GM19043 (cell line): ENCODE measurements at regions not wholly inside any gene's neighbourhood (a gene's known extent, or its start where the extent isn't known, plus 50 kb on each side); places are given as distances from the start of the nearest gene placed in this dataset.
"Not testable (repeated sequence)": the region's sequence is repeated elsewhere in the genome, so short reads cannot be mapped to it uniquely, and the experiment has no call there.

Experiments used
- ATAC-seq: cut with Tn5 transposase; IDR thresholded peaks from one replicate; pipeline ENCODE4 v1.9.1; 2021; ENCODE audit warnings: low read depth; ENCODE audit not compliant: unreplicated experiment

DNA sequence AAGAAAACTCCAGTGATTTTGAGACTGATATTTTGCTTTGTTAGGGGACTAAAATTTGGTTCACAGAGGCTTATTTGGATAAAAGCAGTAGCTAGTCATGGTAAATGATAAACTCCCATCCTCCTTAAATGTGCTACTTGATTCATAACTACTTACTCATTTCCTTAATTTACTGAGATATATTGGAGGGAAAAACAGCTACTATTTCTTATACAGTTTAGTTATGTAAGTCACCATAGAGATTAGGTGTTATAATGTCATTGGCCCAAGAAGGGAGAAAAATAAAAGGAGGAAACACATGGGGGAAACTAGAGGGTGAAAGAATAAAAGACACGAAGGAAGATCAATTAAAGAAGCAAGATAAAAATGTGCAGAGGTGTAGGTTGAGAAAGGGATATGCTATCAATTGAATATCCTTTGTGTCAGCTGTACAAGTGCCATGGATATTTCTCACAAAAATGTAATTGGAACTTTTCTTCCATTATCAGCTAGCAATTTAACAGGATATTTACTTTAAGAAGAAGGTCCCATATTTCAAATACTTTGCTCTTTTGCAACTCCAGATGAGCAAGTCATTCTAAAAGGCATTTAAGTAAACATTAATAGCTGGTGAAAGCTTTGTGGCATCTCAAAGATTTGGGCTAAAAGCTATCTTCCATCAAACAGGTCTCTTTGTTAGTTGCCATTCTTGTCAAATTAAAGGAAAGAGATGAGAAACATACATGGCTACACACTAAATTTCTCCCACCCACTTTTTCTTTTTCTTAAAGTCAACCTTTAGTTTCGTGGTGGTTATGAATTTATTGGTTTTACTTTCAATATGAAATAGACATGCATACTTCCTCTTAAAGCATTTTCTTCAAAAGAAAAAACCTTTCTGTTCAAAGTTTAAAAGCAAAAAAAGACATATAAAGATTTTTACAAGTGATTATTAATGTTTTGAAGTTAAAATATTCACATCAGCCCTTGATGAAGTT, 439.5 kb downstream of the CCER1 start:
- ATAC-seq = peak; percentile 95

DNA sequence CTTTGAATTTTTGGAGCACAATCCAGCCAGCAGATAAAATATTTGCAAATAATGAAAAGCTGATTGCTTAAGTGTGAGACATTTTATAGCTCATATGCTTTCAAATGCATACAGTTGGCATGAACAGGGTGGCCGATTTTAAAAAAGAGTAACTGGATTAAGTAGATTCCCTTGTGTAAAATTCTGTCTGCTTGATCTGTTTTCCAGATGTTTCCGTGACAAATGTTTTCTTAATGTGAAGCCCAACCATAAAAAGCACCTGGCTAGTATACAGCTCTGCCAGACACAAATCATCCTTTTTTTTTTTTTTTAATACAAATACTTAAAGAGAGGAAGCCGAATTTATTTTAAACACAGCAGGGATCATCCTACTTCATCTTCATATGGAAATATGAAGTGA, 440.7 kb downstream of the CCER1 start:
- no peak for ATAC-seq

DNA sequence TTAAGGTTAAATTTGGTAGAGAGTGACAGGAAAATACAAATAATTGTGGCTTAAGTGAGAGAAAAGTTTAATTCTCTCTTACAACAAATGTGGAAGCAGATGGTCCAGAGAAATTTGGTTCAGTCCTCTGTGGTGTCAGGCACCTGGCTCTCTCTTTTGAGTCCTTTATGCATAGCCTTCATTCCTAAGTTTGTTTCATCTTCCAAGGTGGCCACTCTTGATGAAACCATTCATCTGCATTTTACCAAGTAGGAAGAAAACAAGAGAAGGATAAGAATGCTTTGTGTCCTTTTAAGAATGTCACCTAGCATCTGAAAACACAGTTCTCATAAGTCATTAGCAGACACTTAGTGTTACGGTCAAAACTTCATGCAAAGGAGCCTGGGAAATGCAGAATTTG, 442.5 kb downstream of the CCER1 start:
- no peak for ATAC-seq

DNA sequence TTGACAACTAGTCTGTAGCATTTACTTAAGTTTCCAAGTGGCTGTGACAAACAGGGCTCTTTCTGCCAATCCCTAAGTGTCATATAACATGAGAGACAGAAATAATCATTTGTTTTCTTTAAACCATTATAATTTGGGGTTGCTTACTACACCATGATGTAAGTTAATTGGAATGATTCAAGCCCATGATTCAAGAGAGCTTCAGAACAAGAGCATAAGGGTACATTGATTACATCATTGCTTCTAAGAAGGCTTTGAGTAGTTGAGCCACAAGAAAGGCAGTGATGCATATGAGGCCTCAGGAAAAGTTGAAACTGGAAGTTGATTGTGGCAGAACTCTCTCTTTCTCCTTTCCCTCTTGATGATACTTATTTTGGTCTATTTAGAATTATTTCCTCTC, 444.0 kb downstream of the CCER1 start:
- ATAC-seq = no peak

DNA sequence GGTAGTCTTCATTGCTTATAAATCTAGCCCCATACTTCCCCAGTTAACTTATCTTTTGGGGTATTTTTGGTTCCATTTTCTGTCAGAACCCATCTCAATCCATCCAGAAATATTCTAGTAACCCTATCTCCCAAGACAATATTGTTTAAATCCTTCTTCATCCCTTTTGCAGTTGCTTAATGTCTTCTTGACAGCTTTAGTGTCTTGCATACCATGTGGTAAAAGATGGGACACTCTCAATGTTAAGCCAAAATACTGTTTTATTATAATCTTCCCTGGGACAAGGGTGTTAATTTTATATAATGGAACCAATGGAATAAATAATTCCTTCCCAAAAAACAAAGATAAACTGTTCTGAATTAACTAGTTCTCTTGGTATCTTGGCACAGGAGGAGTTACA, 450.2 kb downstream of the CCER1 start:
- ATAC-seq = no peak

DNA sequence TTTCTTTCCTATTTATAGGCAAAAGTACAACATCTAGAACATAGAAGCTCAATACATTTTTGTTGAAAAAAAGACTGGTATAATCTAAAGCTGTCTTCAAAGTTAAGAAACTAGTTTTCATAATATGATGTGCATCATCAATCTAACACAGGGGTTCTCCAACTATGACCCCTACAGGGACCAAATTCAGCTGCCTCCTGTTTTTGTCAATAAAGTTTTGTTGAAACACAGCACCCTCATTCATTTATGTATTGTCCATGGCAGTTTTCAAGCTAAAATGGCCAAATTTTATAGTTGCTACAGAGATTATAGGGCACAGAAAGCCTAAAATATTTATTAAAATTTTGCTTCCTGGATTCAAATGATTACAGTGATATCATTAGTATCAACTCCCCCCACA, 452.9 kb downstream of the CCER1 start:
- no peak for ATAC-seq

DNA sequence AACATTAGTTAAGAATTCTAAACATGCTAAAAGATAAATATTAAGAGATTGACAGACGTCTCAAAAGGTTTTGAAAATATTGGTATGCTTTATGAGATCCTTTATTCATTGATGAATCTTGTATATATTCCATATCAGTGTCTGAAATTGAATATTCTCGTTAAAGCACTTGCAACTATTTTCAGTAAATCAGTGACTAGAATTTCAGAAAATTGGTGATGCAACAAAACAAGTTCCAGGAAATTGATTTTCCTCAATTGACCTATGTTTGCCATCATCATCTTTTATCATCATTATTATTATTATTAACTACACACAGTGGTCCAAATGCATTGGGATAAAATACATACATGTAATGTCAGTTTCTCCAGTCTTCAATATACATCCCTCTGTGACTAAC, 453.6 kb downstream of the CCER1 start:
- ATAC-seq = no peak

DNA sequence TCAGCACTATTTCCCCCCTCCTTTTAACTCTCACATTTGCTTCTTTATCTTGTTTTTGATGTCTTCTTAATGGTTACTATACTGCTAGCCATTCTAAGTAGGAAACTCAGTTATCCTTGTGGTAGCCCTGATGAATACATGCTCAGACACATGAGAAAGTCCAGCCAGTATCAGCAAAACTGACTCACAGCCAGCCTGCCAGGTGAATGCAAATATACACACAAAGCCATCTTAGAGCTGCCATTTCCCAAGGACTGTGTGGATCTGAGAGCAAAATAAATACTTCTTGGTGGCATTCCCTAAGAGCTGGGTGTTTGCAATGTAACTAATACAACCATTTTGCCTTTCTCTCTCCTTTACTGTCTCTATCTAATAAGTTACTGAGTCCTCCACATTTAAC, 455.2 kb downstream of the CCER1 start:
- ATAC-seq = no peak

DNA sequence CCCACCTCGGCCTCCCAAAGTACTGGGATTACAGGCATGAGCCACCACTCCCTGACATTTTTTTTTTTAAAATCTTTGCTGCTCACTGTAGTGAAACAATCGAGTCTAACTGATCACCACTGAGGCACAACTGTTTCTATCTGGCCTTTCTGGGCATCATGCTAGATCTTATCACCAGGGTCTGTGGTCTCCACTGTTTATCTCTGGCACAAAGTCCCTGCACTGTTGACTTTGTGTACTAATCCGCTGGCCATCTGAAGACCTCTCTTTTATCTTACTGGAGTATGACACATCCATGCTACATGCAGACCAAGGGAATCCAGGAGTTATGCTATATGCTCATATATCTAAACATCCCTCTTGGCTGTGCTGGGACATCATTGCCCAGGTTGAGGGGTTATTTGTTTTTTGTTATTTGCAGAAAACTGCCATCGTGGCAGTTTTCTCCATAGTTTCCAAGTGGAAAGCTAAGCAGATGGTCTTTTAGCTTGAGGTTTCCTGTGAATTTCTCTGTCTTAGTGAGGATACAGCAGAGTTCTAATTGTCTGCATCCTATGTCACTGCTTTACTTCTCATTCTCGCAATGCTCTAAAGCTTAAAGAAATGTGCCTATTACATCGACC, 456.9 kb downstream of the CCER1 start:
- no peak for ATAC-seq

DNA sequence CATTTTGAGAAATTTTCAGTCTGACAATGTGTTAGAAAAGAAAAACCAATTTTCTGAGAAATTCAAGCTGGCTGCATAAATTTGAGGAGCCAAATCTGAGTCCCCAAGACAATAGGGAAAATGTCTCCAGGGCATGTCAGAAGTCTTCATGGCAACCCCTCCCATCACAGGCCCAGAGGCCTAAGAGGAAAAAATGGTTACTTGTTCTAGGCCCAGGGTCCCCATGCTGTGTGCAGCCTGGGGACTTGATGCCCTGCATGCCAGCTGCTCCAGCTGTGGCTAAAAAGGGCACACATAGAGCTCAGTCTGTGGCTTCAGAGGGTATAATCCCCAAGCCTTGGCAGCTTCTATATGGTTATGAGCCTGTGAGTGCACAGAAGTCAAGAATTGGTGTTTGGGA, 464.6 kb downstream of the CCER1 start:
- no peak for ATAC-seq

DNA sequence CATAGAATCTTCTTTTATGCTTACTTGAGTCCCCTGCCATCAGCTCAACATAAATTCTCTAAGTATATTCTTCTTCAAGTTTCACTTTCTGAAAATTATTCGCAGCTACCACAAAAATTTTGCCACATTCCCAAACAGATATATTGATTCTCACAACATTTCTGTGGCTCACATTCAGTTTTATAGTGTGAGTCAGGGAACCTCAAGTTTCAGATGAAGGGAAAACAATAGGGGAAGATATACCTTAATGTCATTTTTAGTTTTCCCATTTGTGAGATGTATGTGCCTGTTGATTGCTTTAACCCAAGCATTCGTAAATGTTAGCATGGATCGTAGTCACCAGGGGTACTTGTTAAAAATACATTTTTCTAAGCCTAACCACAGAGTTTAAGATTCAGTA, 465.8 kb downstream of the CCER1 start:
- ATAC-seq = no peak

DNA sequence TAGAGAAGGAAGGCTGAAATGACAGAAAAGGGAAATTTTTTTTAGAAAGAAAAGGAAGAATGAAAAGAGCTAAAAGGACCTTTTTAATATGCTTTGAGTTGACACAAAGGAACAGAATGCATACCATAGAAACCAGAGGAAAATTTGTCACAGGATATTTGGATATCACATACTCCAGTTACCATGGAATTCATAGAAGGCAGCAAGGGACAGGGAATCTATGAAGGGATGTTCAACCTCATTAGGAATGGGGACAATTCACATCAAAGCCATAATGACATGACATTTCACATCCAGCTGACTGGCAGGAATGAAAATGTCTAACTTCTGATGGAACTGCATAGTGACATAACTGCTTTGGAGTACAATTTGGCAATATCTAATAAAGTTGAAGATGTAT, 469.4 kb downstream of the CCER1 start:
- ATAC-seq = no peak

DNA sequence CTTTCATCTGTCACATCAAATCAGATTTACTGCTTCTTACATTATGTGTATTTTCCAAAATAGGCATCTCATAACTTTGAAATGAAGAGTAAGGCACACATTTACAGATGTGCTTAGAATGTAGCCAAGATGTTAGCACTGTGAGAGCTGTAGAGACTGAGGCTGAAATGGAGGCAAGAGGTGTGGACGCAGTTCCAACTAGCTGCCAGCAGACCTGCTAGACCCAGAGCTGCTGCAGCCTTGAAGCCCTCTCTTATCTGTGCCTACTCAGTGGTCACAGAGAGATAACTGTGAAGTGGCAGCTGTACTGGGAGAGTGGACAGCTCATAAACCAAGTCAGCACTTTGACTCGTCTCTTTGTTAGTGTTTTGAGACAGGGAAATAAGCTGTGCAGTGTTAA, 470.9 kb downstream of the CCER1 start:
- ATAC-seq = no peak

DNA sequence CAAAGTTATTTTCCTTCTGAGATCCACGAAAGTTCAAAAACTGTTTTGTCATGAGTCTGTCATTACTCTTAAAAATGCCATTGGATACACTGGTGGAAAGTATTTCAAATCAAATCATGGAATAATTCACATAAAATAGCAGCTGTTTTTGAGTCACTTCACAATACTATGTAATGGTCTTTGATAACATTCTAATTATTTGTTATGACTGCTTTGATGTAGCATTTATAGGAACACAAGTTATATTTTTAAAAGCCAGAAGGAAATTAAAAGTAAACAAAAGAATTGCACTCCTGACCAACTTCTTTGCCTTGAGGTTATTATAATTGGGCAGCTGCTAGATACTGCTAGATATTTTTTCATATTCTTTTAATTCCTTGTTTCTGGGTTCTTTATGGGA, 473.2 kb downstream of the CCER1 start:
- no peak for ATAC-seq

DNA sequence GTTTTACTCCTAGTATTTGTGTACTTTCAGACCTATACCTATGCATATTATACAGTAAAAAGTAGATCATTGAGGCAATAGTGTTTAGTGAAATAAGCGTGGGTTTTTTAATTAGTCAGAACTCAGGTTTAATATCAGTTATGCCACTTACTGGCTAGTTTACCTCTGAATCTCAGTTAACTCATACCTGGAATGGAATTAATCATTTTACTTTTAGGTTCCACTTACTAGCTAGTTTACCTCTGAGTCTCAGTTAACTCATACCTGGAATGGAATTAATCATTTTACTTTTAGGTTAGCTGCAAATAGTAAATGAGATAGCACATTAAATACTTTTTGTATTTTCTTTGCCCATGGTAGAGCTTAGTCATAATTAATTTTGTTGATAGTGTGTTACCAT, 475.7 kb downstream of the CCER1 start:
- ATAC-seq = no peak

DNA sequence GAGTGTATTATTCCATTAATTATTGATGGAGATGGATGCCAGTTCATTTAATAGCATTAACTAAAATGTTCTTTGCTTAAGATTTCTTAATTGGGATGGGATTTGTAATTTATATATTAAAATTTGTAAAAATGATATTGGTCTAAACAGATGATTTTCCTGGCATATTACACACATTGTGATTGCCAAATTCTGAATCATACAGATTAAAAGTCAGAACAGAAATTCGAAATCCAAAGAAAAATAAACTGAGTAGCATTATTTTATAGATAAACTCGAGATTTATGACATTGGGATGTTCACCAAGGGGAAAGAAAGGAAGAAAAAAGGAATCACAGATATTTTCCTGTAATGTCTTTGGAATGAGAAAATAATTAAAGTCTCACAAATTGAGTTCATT, 481.1 kb downstream of the CCER1 start:
- ATAC-seq = no peak

DNA sequence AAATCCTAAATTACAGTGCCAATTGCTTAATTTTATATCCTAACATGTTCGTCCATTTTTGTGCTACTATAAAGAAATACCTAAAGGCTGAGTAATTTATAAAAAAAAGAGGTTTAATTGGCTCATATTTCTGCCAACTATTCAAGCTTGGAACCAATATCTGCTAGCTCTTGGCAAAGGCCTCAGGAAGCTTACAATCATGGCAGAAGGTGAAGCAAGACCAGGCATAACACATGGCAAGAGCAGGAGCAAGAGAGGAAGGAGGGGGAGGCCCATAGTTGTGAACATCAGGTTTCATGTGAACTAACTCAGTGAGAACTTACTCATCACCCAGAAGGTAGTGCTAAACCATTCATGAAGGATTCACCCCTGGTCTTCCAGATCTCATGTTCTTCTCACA, 494.3 kb downstream of the CCER1 start:
- ATAC-seq = no peak

DNA sequence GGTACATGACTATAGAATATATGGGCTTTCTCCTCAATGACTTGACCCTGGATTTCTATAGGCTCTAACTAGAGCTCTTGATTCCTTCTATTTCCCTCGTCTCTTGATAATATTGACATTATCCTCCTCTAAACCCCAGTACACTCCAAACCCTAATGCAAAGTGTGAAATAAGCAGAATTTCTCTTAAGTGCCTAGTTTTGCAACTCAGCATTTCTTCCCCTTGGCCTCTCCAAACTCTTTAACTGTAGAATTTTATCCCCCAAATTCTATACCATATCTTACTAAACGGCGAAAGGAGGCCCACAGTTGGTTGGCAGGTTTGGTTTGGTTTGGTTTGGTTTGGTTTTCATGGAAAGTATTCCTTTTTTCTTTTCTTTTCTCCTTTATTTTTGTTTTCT, 498.7 kb downstream of the CCER1 start:
- ATAC-seq = no peak

DNA sequence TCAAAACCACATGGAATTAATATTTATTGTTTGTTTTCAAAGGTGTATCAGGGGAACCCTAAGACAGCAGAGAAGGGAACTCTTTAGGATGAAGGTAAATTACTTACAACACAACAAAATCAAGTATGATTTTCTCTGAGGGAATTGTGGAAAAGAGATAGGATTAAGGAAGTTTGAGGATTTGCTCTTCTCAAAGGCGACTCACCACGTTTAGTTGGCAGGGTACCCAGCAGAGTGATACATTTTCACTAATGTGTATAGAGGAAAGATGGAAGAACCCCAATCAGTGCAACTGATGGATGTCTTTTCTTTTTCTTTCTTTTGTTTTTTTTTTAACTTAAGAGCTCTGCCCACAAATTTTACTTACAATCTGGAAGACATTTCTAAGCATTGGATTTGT, 499.2 kb downstream of the CCER1 start:
- no peak for ATAC-seq

DNA sequence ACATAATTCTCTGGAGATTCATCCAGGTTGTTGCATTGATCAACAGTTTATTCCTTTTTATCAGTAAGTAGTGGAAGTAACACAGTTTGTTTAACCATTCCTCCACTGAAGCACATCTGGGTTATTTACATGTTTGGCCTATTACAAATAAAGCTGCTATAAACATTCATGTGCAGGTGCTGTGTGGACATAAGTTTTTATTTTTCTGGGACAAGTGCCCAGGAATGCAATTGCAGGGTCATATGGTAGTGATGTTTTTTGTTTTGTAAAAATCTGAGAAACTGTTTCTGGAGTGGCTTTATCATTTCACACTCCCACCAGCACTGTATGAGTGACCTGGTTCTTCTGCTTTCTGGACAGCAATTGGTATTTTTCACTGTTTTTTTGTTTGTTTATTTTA, 505.4 kb downstream of the CCER1 start:
- ATAC-seq = no peak

DNA sequence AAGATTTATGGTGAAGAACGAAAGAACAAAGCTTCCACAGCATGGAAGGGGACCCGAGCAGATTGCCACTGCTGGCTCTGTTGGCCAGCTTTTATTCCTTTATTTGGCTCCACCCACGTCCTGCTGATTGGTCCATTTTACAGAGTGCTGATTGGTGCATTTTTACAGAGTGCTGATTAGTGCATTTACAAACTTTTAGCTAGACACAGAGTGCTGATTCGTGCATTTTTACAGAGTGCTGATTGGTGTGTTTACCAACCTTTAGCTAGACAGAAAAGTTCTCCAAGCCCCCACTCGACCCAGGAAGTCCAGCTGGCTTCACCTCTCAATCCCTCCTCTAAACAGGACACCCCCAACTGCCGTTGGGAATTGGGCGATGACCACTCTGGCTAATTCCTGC, 511.5 kb downstream of the CCER1 start:
- not testable (repeated sequence) for ATAC-seq

DNA sequence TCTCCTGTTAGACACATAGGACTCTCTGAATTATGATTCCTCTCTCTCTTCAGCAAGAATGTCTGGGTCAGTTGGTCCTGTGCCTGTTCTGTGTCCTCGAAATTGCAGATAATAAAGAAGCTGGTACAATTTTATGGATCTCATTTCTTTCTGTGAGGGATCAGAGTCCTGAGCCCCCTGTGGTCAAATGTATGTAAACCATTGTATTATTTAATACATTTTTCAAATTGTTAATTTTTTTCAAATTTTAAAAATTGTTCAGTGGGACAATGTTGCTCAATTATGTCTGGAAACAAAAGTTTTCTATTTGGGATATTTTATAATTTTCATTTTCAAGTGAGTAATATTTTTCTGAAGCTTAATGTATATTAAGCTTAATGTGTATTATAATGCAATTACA, 513.5 kb downstream of the CCER1 start:
- no peak for ATAC-seq
